ENCODE measurements at regions not wholly inside any gene's neighbourhood (a gene's known extent, or its start where the extent isn't known, plus 50 kb on each side); places are given as distances from the start of the nearest gene placed in this dataset.

- TF ChIP-seq CTCF (IDR thresholded peaks at IDR 0.05; ENCODE audit: low read depth, low read length, missing input control) (no peak), YY1 (IDR thresholded peaks at IDR 0.05) (no peak), GABPA (IDR thresholded peaks at IDR 0.05 in 1 of 2, conservative IDR thresholded peaks at IDR 0.05 in 1 of 2) (no peak), TAF1 (conservative IDR thresholded peaks at IDR 0.05) (no peak), FOXA1 (IDR thresholded peaks at IDR 0.05) (no peak), RAD21 (IDR thresholded peaks at IDR 0.05) (no peak), EGR1 (IDR thresholded peaks at IDR 0.05; ENCODE audit: low read depth in 2 of 2) (no peak)
These were observed 144.9 kb upstream of the CELF2 start for GRCh38 chr10:10872764-10873163.
